ENCODE measurements at regions not wholly inside any gene's neighbourhood (a gene's known extent, or its start where the extent isn't known, plus 50 kb on each side); places are given as distances from the start of the nearest gene placed in this dataset.

- TF ChIP-seq POLR2AphosphoS5 (IDR thresholded peaks at IDR 0.05; ENCODE audit: low read depth, low read length) (no peak), POLR2A (IDR thresholded peaks at IDR 0.05; ENCODE audit: low read depth, low read length) (no peak)
These were observed 85.5 kb upstream of the ATP1A1 start for GRCh38 chr1:116287341-116288200.

All from GM12892 (cell line).